H9 (cell line): ENCODE measurements at regions not wholly inside any gene's neighbourhood (a gene's known extent, or its start where the extent isn't known, plus 50 kb on each side); places are given as distances from the start of the nearest gene placed in this dataset.

Experiments
- DNase-seq: peaks from one replicate; pipeline ENCODE4 v3.0.0-alpha.2; 2017
- H2AFZ ChIP-seq: one replicate; pipeline ENCODE4 v1.6.1; 2013; ENCODE audit warnings: mild to moderate bottlenecking, low read length, control low read depth, moderate library complexity
- H2AK5ac ChIP-seq: 2 replicates; pipeline ENCODE4 v1.6.1; 2013; ENCODE audit warnings: low read length, control low read depth, mixed read lengths; ENCODE audit not compliant: insufficient read length
- H2BK120ac ChIP-seq: one replicate; pipeline ENCODE4 v1.6.1; 2013; ENCODE audit warnings: low read depth, mild to moderate bottlenecking, low read length, control low read depth, inconsistent platforms; ENCODE audit not compliant: poor library complexity, severe bottlenecking
- H2BK12ac ChIP-seq: 2 replicates; pipeline ENCODE4 v1.6.1; 2013; ENCODE audit warnings: low read length, control low read depth, mixed read lengths, low read depth; ENCODE audit not compliant: insufficient read length
- H2BK15ac ChIP-seq: 2 replicates; pipeline ENCODE4 v1.6.1; 2013; ENCODE audit warnings: low read depth, low read length, control low read depth
- H2BK20ac ChIP-seq: one replicate; pipeline ENCODE4 v1.6.1; 2013; ENCODE audit warnings: low read depth, mild to moderate bottlenecking, low read length, control low read depth, inconsistent platforms; ENCODE audit not compliant: poor library complexity, severe bottlenecking
- H2BK5ac ChIP-seq: 2 replicates; pipeline ENCODE4 v1.6.1; 2013; ENCODE audit warnings: low read length, control low read depth, mixed read lengths; ENCODE audit not compliant: insufficient read length
- H3K14ac ChIP-seq: 2 replicates; pipeline ENCODE4 v1.6.1; 2013; ENCODE audit warnings: low read length, control low read depth; ENCODE audit not compliant: insufficient read depth
- H3K18ac ChIP-seq: 2 replicates; pipeline ENCODE4 v1.6.1; 2013; ENCODE audit warnings: low read depth, mild to moderate bottlenecking, mixed read lengths, low read length, control low read depth; ENCODE audit not compliant: insufficient read length
- H3K23ac ChIP-seq: 2 replicates; pipeline ENCODE4 v1.6.1; 2013; ENCODE audit warnings: low read length, control low read depth, mixed read lengths, low read depth; ENCODE audit not compliant: insufficient read length
- H3K23me2 ChIP-seq: 2 replicates; pipeline ENCODE4 v1.6.1; 2013; ENCODE audit warnings: low read depth, mild to moderate bottlenecking, mixed read lengths, low read length, control low read depth; ENCODE audit not compliant: insufficient read length, poor library complexity, severe bottlenecking
- H3K27ac ChIP-seq: 2 replicates; pipeline ENCODE4 v1.5.1; 2013; ENCODE audit warnings: low read length, control low read depth, mixed read lengths, low read depth; ENCODE audit not compliant: insufficient read length
- H3K27me3 ChIP-seq: 2 replicates; pipeline ENCODE4 v1.6.1; 2013; ENCODE audit warnings: low read length, control low read depth, inconsistent platforms; ENCODE audit not compliant: insufficient read depth
- H3K4ac ChIP-seq: 2 replicates; pipeline ENCODE4 v1.6.1; 2013; ENCODE audit warnings: low read depth, mild to moderate bottlenecking, control low read depth, inconsistent platforms, low read length, moderate library complexity
- H3K4me1 ChIP-seq: 2 replicates; pipeline ENCODE4 v1.6.1; 2013; ENCODE audit warnings: low read length, control low read depth, inconsistent platforms; ENCODE audit not compliant: insufficient read depth
- H3K4me2 ChIP-seq: 2 replicates; pipeline ENCODE4 v1.6.1; 2013; ENCODE audit warnings: low read length, control low read depth, mixed read lengths; ENCODE audit not compliant: insufficient read length, insufficient read depth
- H3K56ac ChIP-seq: 2 replicates; pipeline ENCODE4 v1.6.1; 2013; ENCODE audit warnings: low read depth, mild to moderate bottlenecking, mixed read lengths, low read length, control low read depth; ENCODE audit not compliant: insufficient read length
- H3K79me1 ChIP-seq: 2 replicates; pipeline ENCODE4 v1.6.1; 2013; ENCODE audit warnings: low read depth, mild to moderate bottlenecking, moderate library complexity, low read length, control low read depth, inconsistent platforms; ENCODE audit not compliant: insufficient read depth, poor library complexity, severe bottlenecking
- H3K79me2 ChIP-seq: 2 replicates; pipeline ENCODE4 v1.6.1; 2013; ENCODE audit warnings: low read length, control low read depth, inconsistent platforms; ENCODE audit not compliant: insufficient read depth
- H3K9ac ChIP-seq: 2 replicates; pipeline ENCODE4 v1.6.1; 2013; ENCODE audit warnings: low read length, control low read depth, mixed read lengths; ENCODE audit not compliant: insufficient read length; ENCODE audit errors: extremely low read depth
- H3K9me3 ChIP-seq: one replicate; pipeline ENCODE4 v1.6.1; 2013; ENCODE audit warnings: low read depth, low read length, inconsistent platforms; ENCODE audit not compliant: control insufficient read depth
- H3T11ph ChIP-seq: one replicate; pipeline ENCODE4 v1.6.1; 2013; ENCODE audit warnings: mild to moderate bottlenecking, low read length, control low read depth, inconsistent platforms
- H4K20me1 ChIP-seq: one replicate; pipeline ENCODE4 v1.6.1; 2013; ENCODE audit not compliant: control insufficient read depth, insufficient read length, insufficient read depth
- H4K5ac ChIP-seq: 2 replicates; pipeline ENCODE4 v1.6.1; 2013; ENCODE audit warnings: low read depth, mild to moderate bottlenecking, mixed read lengths, low read length, control low read depth; ENCODE audit not compliant: insufficient read length
- H4K8ac ChIP-seq: replicated peaks from 2 replicates; pipeline ENCODE4 v1.6.1; 2013; ENCODE audit warnings: low read length, control low read depth, mixed read lengths, low read depth; ENCODE audit not compliant: insufficient read length
- H4K91ac ChIP-seq: 2 replicates; pipeline ENCODE4 v1.6.1; 2013; ENCODE audit warnings: low read depth, mild to moderate bottlenecking, moderate library complexity, mixed read lengths, low read length, control low read depth; ENCODE audit not compliant: insufficient read length
- H3K27ac Mint-ChIP-seq, 3 experiments: 2 replicates in 2 of 3; 3 replicates in 1 of 3; pipeline ENCODE4 v1.8.0; 2020 to 2021; ENCODE audit warnings: mixed read lengths in 3 of 3, mild to moderate bottlenecking in 1 of 3, moderate library complexity in 1 of 3
- H3K27me3 Mint-ChIP-seq: 2 replicates; pipeline ENCODE4 v1.8.0; 2021; ENCODE audit warnings: low read depth, mild to moderate bottlenecking, moderate library complexity, mixed read lengths
- H3K36me3 Mint-ChIP-seq, 3 experiments: 2 replicates in 2 of 3; 3 replicates in 1 of 3; pipeline ENCODE4 v1.8.0; 2020 to 2021; ENCODE audit warnings: low read depth in 3 of 3, mixed read lengths in 3 of 3; ENCODE audit not compliant: insufficient read depth in 1 of 3
- H3K4me1 Mint-ChIP-seq, 2 experiments: 2 replicates each; pipeline ENCODE4 v1.8.0; 2020; ENCODE audit warnings: mixed read lengths in 2 of 2
- H3K4me3 Mint-ChIP-seq, 2 experiments: 2 replicates in 1 of 2; 3 replicates in 1 of 2; pipeline ENCODE4 v1.8.0; 2020 to 2021; ENCODE audit warnings: mild to moderate bottlenecking in 2 of 2, mixed read lengths in 2 of 2, moderate library complexity in 1 of 2
- H3K9me3 Mint-ChIP-seq, 2 experiments: 2 replicates in 1 of 2; 3 replicates in 1 of 2; pipeline ENCODE4 v1.8.0; 2020; ENCODE audit warnings: mild to moderate bottlenecking in 2 of 2, mixed read lengths in 2 of 2, moderate library complexity in 1 of 2
- CTCF ChIP-seq: fragments of 200-600 bp; sonication (generic); conservative IDR thresholded peaks from 3 replicates; pipeline ENCODE4 v1.8.0; 2021; ENCODE audit warnings: antibody characterized with exemption, mild to moderate bottlenecking
- WGBS: extraction: QIAGEN DNeasy Blood & Tissue Kit; methylation state at CpG from one replicate; pipeline ENCODE4 v1.1.7; 2013; ENCODE audit warnings: missing lambda C conversion rate, low lambda C conversion rate, mixed read lengths; ENCODE audit not compliant: insufficient read length; ENCODE audit errors: extremely low coverage; 5-methylcytosine and 5-hydroxymethylcytosine counted together

- no peak overlapping the region for H3K4ac ChIP-seq
- WGBS, result no CpG with 5 or more reads among the region's 1 CpG
- H2AK5ac ChIP-seq, result no peak overlapping the region
- no peak for DNase-seq
- H2BK5ac ChIP-seq, result no peak overlapping the region
- H2BK12ac ChIP-seq, result no peak overlapping the region
- no peak overlapping the region for H3K56ac ChIP-seq
- H3K4me1 ChIP-seq, result no peaks in the 10 kb centered on the region
- H3K18ac ChIP-seq, result no peak overlapping the region
- Mint-ChIP-seq H3K36me3 (0 out of 7 replicates have a peak, but pooled peaks cover 0 to 3% (median 0%) of the 10 kb centered on the region in 3 experiments), H3K27me3 (no peaks in the 10 kb centered on the region), H3K9me3 (peaks cover 8 to 9% of the 10 kb centered on the region in 2 experiments), H3K4me1 (no peaks in the 10 kb centered on the region), H3K27ac (no peak overlapping the region), H3K4me3 (no peak overlapping the region)
- no peaks in the 10 kb centered on the region for H4K20me1 ChIP-seq
- no peaks in the 10 kb centered on the region for H3K79me1 ChIP-seq
- no peak overlapping the region for H4K91ac ChIP-seq
- H3K4me2 ChIP-seq, result no peak overlapping the region
- no peaks in the 10 kb centered on the region for H3K79me2 ChIP-seq
- no peak overlapping the region for H2BK15ac ChIP-seq
- no peak overlapping the region for H3K23ac ChIP-seq
- no peak overlapping the region for H3T11ph ChIP-seq
- no peak overlapping the region for H3K27ac ChIP-seq
- no peaks in the 10 kb centered on the region for H3K27me3 ChIP-seq
- no peak overlapping the region for H3K9ac ChIP-seq
- H3K23me2 ChIP-seq, result no peaks in the 10 kb centered on the region
- H2BK120ac ChIP-seq, result no peak overlapping the region
- no peak overlapping the region for H2AFZ ChIP-seq
- H3K9me3 ChIP-seq, result no peaks in the 10 kb centered on the region
- no peak overlapping the region for H3K14ac ChIP-seq
- TF ChIP-seq CTCF, result peak; percentile 55
- H4K5ac ChIP-seq, result no peak overlapping the region
- H4K8ac ChIP-seq, result no peak overlapping the region
- H2BK20ac ChIP-seq, result no peak overlapping the region
Measured at GRCh38 chr11:101390539-101390938, 193.3 kb downstream of the TRPC6 start.
